AG04450 (cell line): ENCODE measurements at regions not wholly inside any gene's neighbourhood (a gene's known extent, or its start where the extent isn't known, plus 50 kb on each side); places are given as distances from the start of the nearest gene placed in this dataset.

ENCODE experiments used
- CTCF ChIA-PET: fragments of 300-600, 350-600 bp; formaldehyde crosslinking; extraction: SDS; loops from one replicate; lab custom pipeline; 2022; ENCODE audit warnings: antibody characterized with exemption, inconsistent platforms; lab: Charles Lee
- POLR2A ChIA-PET: fragments of 350-600 bp; formaldehyde crosslinking; extraction: SDS; loops from one replicate; lab custom pipeline; 2021; ENCODE audit warnings: antibody characterized with exemption, inconsistent platforms; lab: Yijun Ruan, JAX
- DNase-seq: peaks from one replicate; pipeline ENCODE4 v3.0.0-alpha.2; 2011; ENCODE audit warnings: low read depth, low spot score
- H3K27ac ChIP-seq: one replicate; pipeline ENCODE4 v1.5.1; 2012; ENCODE audit warnings: low read depth, low read length, control low read depth
- H3K27me3 ChIP-seq: one replicate; pipeline ENCODE4 v1.6.0; 2012; ENCODE audit warnings: low read length; ENCODE audit not compliant: control insufficient read depth, insufficient read depth
- H3K4me3 ChIP-seq: 2 replicates; pipeline ENCODE4 v1.5.1; 2011; ENCODE audit warnings: mild to moderate bottlenecking, low read depth, low read length, control low read depth
- H3K9me3 ChIP-seq: 2 replicates; pipeline ENCODE4 v1.5.1; 2012; ENCODE audit warnings: low read length; ENCODE audit not compliant: control insufficient read depth, insufficient read depth
- TF ChIP-seq, protein P1 (sequence below): IDR thresholded peaks from 2 replicates; pipeline ENCODE4 v1.5.1; 2011; ENCODE audit warnings: low read depth, low read length, control low read depth, inconsistent platforms

DNA sequence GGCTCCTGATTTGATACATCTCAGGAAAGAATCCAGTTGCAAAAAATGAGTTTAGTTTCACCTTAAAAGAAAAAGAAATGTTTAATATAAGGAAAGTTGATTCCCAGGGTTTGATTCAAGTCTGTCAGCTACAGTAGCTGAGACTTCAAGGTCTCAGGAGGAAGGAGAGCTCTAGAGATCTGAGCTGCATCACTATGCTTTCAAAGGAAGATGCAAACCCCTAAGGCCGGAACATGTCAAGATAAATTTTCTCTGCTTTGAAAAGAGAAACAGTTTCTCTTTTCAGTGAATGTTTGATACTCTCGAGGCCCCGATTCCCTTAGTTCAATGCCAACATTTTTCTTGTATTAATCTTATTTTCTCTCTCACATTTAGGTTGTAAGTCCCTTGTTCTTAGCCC lies 128.6 kb downstream of the RGPD3 start:
- Histone ChIP-seq H3K27ac (no peak overlapping the region), H3K4me3 (no peak overlapping the region), H3K9me3 (peaks cover 7% of the 10 kb centered on the region; the same call in 1 of the 2 replicates), H3K27me3 (no peaks in the 10 kb centered on the region)
- CTCF ChIA-PET = no interaction called here
- TF ChIP-seq, protein P1, sequence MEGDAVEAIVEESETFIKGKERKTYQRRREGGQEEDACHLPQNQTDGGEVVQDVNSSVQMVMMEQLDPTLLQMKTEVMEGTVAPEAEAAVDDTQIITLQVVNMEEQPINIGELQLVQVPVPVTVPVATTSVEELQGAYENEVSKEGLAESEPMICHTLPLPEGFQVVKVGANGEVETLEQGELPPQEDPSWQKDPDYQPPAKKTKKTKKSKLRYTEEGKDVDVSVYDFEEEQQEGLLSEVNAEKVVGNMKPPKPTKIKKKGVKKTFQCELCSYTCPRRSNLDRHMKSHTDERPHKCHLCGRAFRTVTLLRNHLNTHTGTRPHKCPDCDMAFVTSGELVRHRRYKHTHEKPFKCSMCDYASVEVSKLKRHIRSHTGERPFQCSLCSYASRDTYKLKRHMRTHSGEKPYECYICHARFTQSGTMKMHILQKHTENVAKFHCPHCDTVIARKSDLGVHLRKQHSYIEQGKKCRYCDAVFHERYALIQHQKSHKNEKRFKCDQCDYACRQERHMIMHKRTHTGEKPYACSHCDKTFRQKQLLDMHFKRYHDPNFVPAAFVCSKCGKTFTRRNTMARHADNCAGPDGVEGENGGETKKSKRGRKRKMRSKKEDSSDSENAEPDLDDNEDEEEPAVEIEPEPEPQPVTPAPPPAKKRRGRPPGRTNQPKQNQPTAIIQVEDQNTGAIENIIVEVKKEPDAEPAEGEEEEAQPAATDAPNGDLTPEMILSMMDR = no peak
- POLR2A ChIA-PET = no interaction called here
- no peak for DNase-seq

DNA sequence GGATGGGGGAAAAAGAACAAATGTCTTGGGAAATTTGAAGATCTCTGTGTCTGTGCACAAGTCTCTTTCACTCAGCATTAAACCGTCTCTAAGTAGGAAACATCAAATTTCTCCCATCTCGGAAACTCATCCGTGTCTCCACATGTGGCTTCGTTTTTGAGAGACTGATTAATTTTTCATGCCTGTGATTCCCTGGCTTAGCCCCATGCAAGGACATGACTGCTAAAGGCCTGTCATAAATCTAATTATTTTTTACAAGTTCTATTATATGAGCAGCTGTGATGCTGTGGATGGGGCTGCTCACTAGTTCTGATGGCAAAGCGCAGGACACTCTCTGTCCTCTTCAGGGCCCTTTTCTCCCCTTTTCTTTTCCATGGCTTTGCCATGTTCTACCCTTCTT lies 129.1 kb downstream of the RGPD3 start:
- DNase-seq = no peak
- POLR2A ChIA-PET = no interaction called here
- TF ChIP-seq, protein P1 = no peak
- Histone ChIP-seq H3K27me3 (no peaks in the 10 kb centered on the region), H3K4me3 (no peak overlapping the region), H3K9me3 (peaks cover 5% of the 10 kb centered on the region; the same call in 1 of the 2 replicates), H3K27ac (no peak overlapping the region)
- CTCF ChIA-PET = no interaction called here

DNA sequence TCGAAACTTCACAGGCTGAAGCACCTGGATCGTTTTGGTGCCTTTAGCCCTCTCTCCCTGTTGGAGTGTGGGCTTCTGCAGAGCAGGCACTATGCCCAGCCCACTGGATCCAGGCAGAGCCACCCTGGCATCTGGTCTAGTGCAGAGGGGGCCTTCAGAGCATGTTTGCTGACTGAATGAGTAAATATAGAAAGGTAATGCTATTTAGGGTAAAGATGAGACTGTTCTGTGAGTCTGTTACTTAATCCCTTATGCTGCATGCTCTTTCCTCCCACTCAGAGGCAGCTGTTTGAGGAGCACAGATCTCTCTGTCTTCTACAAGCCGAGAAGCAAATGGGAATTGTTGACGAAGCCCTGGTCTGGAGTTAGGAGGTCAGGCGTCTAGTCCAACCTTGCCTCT lies 130.2 kb downstream of the RGPD3 start:
- Histone ChIP-seq H3K27ac (no peak overlapping the region), H3K9me3 (peaks cover 5% of the 10 kb centered on the region; the same call in 1 of the 2 replicates), H3K4me3 (no peak overlapping the region), H3K27me3 (no peaks in the 10 kb centered on the region)
- no peak for DNase-seq
- CTCF ChIA-PET = no interaction called here
- POLR2A ChIA-PET = no interaction called here
- TF ChIP-seq, protein P1 = no peak

DNA sequence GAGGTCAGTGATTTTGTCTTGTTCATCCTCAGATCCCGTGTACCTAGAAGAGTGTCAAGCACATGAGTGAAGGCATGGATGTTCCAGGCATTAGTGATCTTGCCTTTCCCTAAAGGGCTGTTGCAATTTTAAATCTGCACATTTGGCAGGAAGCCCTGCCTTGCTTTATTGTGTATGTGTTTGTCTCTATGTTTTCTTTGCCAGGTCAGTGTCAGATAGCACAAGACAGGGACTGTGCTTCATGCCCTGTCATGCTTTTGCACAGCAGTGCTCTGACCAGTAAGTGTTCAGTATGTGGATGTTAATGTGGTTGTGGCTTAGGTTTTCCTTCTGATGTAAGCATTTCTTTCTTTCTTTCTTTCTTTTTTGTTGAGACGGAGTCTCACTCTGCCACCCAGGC lies 131.5 kb downstream of the RGPD3 start:
- POLR2A ChIA-PET = no interaction called here
- CTCF ChIA-PET = no interaction called here

DNA sequence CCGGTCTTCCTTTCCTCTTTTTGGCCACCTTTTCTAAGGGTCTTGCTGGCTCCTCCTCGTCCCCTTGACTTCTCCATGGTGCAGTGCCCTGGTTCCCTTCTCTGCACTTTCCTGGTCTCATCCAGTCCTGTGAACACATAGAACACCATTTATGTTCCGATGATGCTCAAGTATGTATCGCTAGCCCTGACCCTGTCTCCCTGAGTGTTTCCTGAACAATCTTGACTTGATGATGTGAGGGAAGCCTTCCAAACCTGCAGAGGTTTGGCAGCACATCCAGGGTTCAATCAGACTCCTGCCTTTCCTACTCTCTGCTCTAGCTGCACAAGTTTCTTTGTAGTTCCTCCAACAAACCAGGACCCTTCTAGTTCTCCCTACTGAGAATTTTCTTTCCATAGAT lies 132.1 kb downstream of the RGPD3 start:
- TF ChIP-seq, protein P1 = no peak
- ChIA-PET CTCF (no interaction called here), POLR2A (no interaction called here)
- no peak overlapping the region for H3K4me3 ChIP-seq
- no peaks in the 10 kb centered on the region for H3K27me3 ChIP-seq
- H3K27ac ChIP-seq = no peak overlapping the region
- no peaks in the 10 kb centered on the region for H3K9me3 ChIP-seq
- DNase-seq = no peak

More for the DNA sequence above, 131.5 kb downstream of the RGPD3 start:
- TF ChIP-seq, protein P1 = no peak
- DNase-seq = no peak
- Histone ChIP-seq H3K4me3 (no peak overlapping the region), H3K27ac (no peak overlapping the region), H3K27me3 (no peaks in the 10 kb centered on the region), H3K9me3 (no peaks in the 10 kb centered on the region)
